NOMO-1 treated with DMSO at 0.1 percent for 48 hours (cell line): ENCODE measurements at regions not wholly inside any gene's neighbourhood (a gene's known extent, or its start where the extent isn't known, plus 50 kb on each side); places are given as distances from the start of the nearest gene placed in this dataset.

Source experiments
- DNase-seq: peaks from one replicate; lab custom pipeline; 2025; ENCODE audit not compliant: unreplicated experiment; lab: John Stamatoyannopoulos, UW

GRCh38 chr12:114770323-114770722 lies 86.3 kb upstream of the TBX3 start:
- no peak for DNase-seq

- DNase-seq = no peak
Observed at GRCh38 chr12:114769634-114770033, 85.7 kb upstream of the TBX3 start.

- peak; percentile 19 for DNase-seq
Observed at GRCh38 chr12:114767906-114768722, 84.1 kb upstream of the TBX3 start.

- no peak for DNase-seq
Observed at GRCh38 chr12:114767084-114767760, 83.2 kb upstream of the TBX3 start.

GRCh38 chr12:114765960-114766691 lies 82.2 kb upstream of the TBX3 start:
- DNase-seq = no peak

GRCh38 chr12:114764510-114764909 lies 80.5 kb upstream of the TBX3 start:
- DNase-seq = no peak

GRCh38 chr12:114762490-114763110 lies 78.6 kb upstream of the TBX3 start:
- DNase-seq = no peak

GRCh38 chr12:114760151-114760877 lies 76.3 kb upstream of the TBX3 start:
- no peak for DNase-seq

GRCh38 chr12:114759635-114760034 lies 75.7 kb upstream of the TBX3 start:
- DNase-seq = no peak

- DNase-seq = no peak
Observed at GRCh38 chr12:114757684-114758325, 73.8 kb upstream of the TBX3 start.

- DNase-seq = no peak
Observed at GRCh38 chr12:114752217-114752616, 68.2 kb upstream of the TBX3 start.

GRCh38 chr12:114751712-114752111 lies 67.7 kb upstream of the TBX3 start:
- DNase-seq = no peak

GRCh38 chr12:114750917-114751316 lies 66.9 kb upstream of the TBX3 start:
- DNase-seq = no peak

- no peak for DNase-seq
Observed at GRCh38 chr12:114749065-114749464, 65.1 kb upstream of the TBX3 start.

GRCh38 chr12:114747012-114747858 lies 63.3 kb upstream of the TBX3 start:
- DNase-seq = no peak

- DNase-seq = peak; percentile 43
Observed at GRCh38 chr12:114746297-114747011, 62.5 kb upstream of the TBX3 start.

GRCh38 chr12:114744691-114745090 lies 60.7 kb upstream of the TBX3 start:
- no peak for DNase-seq

GRCh38 chr12:114744285-114744684 lies 60.3 kb upstream of the TBX3 start:
- no peak for DNase-seq

GRCh38 chr12:114743799-114744198 lies 59.8 kb upstream of the TBX3 start:
- no peak for DNase-seq
